Type B pancreatic cell (in vitro differentiated cells): ENCODE measurements at regions not wholly inside any gene's neighbourhood (a gene's known extent, or its start where the extent isn't known, plus 50 kb on each side); places are given as distances from the start of the nearest gene placed in this dataset.

Source experiments
- DNase-seq: peaks from one replicate; pipeline ENCODE4 v3.0.0; 2021; ENCODE audit warnings: mixed read lengths; ENCODE audit not compliant: unreplicated experiment; ENCODE audit errors: extremely low spot score
- H3K27ac Mint-ChIP-seq: 2 replicates; pipeline ENCODE4 v1.8.0; 2021; ENCODE audit warnings: mild to moderate bottlenecking, mixed read lengths
- H3K27me3 Mint-ChIP-seq: 2 replicates; pipeline ENCODE4 v1.8.0; 2021; ENCODE audit warnings: mixed read lengths
- H3K36me3 Mint-ChIP-seq: 2 replicates; pipeline ENCODE4 v1.8.0; 2021; ENCODE audit warnings: mixed read lengths
- H3K4me1 Mint-ChIP-seq: one replicate; pipeline ENCODE4 v1.8.0; 2021; ENCODE audit warnings: mixed read lengths; ENCODE audit not compliant: unreplicated experiment
- H3K4me3 Mint-ChIP-seq: 2 replicates; pipeline ENCODE4 v1.8.0; 2021; ENCODE audit warnings: mild to moderate bottlenecking, mixed read lengths
- H3K9me3 Mint-ChIP-seq: 2 replicates; pipeline ENCODE4 v1.8.0; 2021; ENCODE audit warnings: mixed read lengths
- CTCF ChIP-seq: fragments of 200-600 bp; sonication (generic); conservative IDR thresholded peaks from 2 replicates; pipeline ENCODE4 v1.5.0; 2021; ENCODE audit warnings: antibody characterized with exemption, mild to moderate bottlenecking

GRCh38 chr7:85535974-85536729 lies 349.3 kb upstream of the SEMA3D start:
- Mint-ChIP-seq H3K27me3 (no peaks in the 10 kb centered on the region), H3K4me3 (no peak overlapping the region), H3K36me3 (no peaks in the 10 kb centered on the region), H3K4me1 (no peaks in the 10 kb centered on the region), H3K9me3 (peaks cover 4% of the 10 kb centered on the region), H3K27ac (no peak overlapping the region)
- no peak for TF ChIP-seq CTCF
- no peak for DNase-seq

GRCh38 chr7:85529831-85530230 lies 343.0 kb upstream of the SEMA3D start:
- no peaks in the 10 kb centered on the region for H3K36me3 Mint-ChIP-seq
- no peak overlapping the region for H3K4me3 Mint-ChIP-seq
- H3K27me3 Mint-ChIP-seq, result no peaks in the 10 kb centered on the region
- H3K27ac Mint-ChIP-seq, result no peak overlapping the region
- TF ChIP-seq CTCF, result no peak
- no peak for DNase-seq
- no peaks in the 10 kb centered on the region for H3K9me3 Mint-ChIP-seq
- H3K4me1 Mint-ChIP-seq, result no peaks in the 10 kb centered on the region

- DNase-seq, result no peak
These were observed 342.3 kb upstream of the SEMA3D start for GRCh38 chr7:85529201-85529600.

GRCh38 chr7:85528581-85528980 lies 341.7 kb upstream of the SEMA3D start:
- H3K4me1 Mint-ChIP-seq, result no peaks in the 10 kb centered on the region

More at GRCh38 chr7:85529201-85529600, 342.3 kb upstream of the SEMA3D start:
- H3K4me3 Mint-ChIP-seq, result no peak overlapping the region
- no peaks in the 10 kb centered on the region for H3K27me3 Mint-ChIP-seq
- no peaks in the 10 kb centered on the region for H3K9me3 Mint-ChIP-seq
- TF ChIP-seq CTCF, result no peak
- no peaks in the 10 kb centered on the region for H3K4me1 Mint-ChIP-seq
- H3K36me3 Mint-ChIP-seq, result no peaks in the 10 kb centered on the region
- H3K27ac Mint-ChIP-seq, result no peak overlapping the region

GRCh38 chr7:85525676-85526075 lies 338.8 kb upstream of the SEMA3D start:
- H3K4me1 Mint-ChIP-seq, result peaks cover 11% of the 10 kb centered on the region
- H3K27me3 Mint-ChIP-seq, result no peaks in the 10 kb centered on the region
- no peak overlapping the region for H3K4me3 Mint-ChIP-seq
- H3K36me3 Mint-ChIP-seq, result no peaks in the 10 kb centered on the region
- no peak for TF ChIP-seq CTCF
- H3K27ac Mint-ChIP-seq, result no peak overlapping the region
- no peak for DNase-seq
- no peaks in the 10 kb centered on the region for H3K9me3 Mint-ChIP-seq

More at GRCh38 chr7:85528581-85528980, 341.7 kb upstream of the SEMA3D start:
- Mint-ChIP-seq H3K9me3 (no peaks in the 10 kb centered on the region), H3K27ac (no peak overlapping the region), H3K27me3 (no peaks in the 10 kb centered on the region), H3K4me3 (no peak overlapping the region), H3K36me3 (no peaks in the 10 kb centered on the region)
- DNase-seq, result no peak
- no peak for TF ChIP-seq CTCF
